ENCODE measurements at regions not wholly inside any gene's neighbourhood (a gene's known extent, or its start where the extent isn't known, plus 50 kb on each side); places are given as distances from the start of the nearest gene placed in this dataset.

DNA sequence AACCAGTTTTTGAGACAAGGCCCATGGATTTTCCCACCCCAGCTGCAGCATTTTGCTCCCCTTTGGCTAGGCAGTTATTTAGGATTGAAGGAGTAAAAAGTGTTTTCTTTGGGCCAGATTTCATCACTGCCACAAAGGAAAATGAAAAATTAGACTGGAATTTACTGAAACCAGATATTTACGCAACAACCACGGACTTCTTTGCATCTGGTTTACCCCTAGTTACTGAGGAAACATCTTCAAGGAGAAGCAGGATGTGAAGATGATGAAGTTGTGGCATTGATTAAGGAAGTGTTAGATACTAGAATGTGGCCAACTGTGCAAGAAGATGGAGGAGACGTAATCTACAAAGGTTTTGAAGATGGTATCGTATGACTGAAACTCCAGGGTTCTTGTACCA is 165.2 kb upstream of the MYRIP start:
- H3K4me1 ChIP-seq (ENCODE audit: control insufficient read depth in 1 of 2, insufficient read depth in 2 of 2, low read length in 2 of 2) = peaks cover 0 to 10% of the 10 kb centered on the region in 2 experiments; a peak in 3 of 4 replicates
- no peak overlapping the region for H3K27ac ChIP-seq (ENCODE audit: low read depth, low read length)
- ATAC-seq (no peak), DNase-seq (ENCODE audit: low read depth, low spot score) (no peak)
- H3K9me3 ChIP-seq (ENCODE audit: control insufficient read depth in 1 of 2, insufficient read depth in 1 of 2, low read depth in 1 of 2, low read length in 2 of 2) = no peaks in the 10 kb centered on the region
- ChIA-PET RAD21 (ENCODE audit: low non-redundant PET in 1 of 2, low total read pairs in 2 of 2, uncharacterized antibody in 2 of 2, unreplicated experiment in 2 of 2) (no interaction called here), POLR2A (no interaction called here), CTCF (no interaction called here)
- BruUV-seq (replicated peaks) = no TSS peak
- intact Hi-C loops (cut with micrococcal nuclease) = no loop called here
- H3K4me2 ChIP-seq (ENCODE audit: low read length) = no peak overlapping the region
- TF ChIP-seq, protein P1, sequence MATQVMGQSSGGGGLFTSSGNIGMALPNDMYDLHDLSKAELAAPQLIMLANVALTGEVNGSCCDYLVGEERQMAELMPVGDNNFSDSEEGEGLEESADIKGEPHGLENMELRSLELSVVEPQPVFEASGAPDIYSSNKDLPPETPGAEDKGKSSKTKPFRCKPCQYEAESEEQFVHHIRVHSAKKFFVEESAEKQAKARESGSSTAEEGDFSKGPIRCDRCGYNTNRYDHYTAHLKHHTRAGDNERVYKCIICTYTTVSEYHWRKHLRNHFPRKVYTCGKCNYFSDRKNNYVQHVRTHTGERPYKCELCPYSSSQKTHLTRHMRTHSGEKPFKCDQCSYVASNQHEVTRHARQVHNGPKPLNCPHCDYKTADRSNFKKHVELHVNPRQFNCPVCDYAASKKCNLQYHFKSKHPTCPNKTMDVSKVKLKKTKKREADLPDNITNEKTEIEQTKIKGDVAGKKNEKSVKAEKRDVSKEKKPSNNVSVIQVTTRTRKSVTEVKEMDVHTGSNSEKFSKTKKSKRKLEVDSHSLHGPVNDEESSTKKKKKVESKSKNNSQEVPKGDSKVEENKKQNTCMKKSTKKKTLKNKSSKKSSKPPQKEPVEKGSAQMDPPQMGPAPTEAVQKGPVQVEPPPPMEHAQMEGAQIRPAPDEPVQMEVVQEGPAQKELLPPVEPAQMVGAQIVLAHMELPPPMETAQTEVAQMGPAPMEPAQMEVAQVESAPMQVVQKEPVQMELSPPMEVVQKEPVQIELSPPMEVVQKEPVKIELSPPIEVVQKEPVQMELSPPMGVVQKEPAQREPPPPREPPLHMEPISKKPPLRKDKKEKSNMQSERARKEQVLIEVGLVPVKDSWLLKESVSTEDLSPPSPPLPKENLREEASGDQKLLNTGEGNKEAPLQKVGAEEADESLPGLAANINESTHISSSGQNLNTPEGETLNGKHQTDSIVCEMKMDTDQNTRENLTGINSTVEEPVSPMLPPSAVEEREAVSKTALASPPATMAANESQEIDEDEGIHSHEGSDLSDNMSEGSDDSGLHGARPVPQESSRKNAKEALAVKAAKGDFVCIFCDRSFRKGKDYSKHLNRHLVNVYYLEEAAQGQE (IDR thresholded peaks at IDR 0.05; ENCODE audit: low read depth) = no peak
- TF ChIP-seq POLR2A (IDR thresholded peaks at IDR 0.05; ENCODE audit: borderline replicate concordance, extremely low read depth, insufficient read depth, insufficient read length) = no peak
- TF ChIP-seq YY1 (IDR thresholded peaks at IDR 0.05; ENCODE audit: extremely low read depth, insufficient replicate concordance, low read depth, low read length) = no peak
- no peak for TF ChIP-seq SRF (IDR thresholded peaks at IDR 0.05; ENCODE audit: low read depth)
- TF ChIP-seq JUND (IDR thresholded peaks at IDR 0.05) = no peak
- TF ChIP-seq CEBPB (IDR thresholded peaks at IDR 0.05; ENCODE audit: low read depth) = no peak
- TF ChIP-seq TCF7L2 (IDR thresholded peaks at IDR 0.05; ENCODE audit: borderline replicate concordance, extremely low read depth, insufficient read depth, insufficient read length) = no peak
- TF ChIP-seq, protein P2, sequence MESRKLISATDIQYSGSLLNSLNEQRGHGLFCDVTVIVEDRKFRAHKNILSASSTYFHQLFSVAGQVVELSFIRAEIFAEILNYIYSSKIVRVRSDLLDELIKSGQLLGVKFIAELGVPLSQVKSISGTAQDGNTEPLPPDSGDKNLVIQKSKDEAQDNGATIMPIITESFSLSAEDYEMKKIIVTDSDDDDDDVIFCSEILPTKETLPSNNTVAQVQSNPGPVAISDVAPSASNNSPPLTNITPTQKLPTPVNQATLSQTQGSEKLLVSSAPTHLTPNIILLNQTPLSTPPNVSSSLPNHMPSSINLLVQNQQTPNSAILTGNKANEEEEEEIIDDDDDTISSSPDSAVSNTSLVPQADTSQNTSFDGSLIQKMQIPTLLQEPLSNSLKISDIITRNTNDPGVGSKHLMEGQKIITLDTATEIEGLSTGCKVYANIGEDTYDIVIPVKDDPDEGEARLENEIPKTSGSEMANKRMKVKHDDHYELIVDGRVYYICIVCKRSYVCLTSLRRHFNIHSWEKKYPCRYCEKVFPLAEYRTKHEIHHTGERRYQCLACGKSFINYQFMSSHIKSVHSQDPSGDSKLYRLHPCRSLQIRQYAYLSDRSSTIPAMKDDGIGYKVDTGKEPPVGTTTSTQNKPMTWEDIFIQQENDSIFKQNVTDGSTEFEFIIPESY (IDR thresholded peaks at IDR 0.05; ENCODE audit: extremely low read depth, insufficient replicate concordance, low read length) = no peak
- no peak for TF ChIP-seq EGR1 (IDR thresholded peaks at IDR 0.05; ENCODE audit: low read depth)
- TF ChIP-seq CBX3 (IDR thresholded peaks at IDR 0.05; ENCODE audit: low read depth) = no peak
- TF ChIP-seq, protein P3, sequence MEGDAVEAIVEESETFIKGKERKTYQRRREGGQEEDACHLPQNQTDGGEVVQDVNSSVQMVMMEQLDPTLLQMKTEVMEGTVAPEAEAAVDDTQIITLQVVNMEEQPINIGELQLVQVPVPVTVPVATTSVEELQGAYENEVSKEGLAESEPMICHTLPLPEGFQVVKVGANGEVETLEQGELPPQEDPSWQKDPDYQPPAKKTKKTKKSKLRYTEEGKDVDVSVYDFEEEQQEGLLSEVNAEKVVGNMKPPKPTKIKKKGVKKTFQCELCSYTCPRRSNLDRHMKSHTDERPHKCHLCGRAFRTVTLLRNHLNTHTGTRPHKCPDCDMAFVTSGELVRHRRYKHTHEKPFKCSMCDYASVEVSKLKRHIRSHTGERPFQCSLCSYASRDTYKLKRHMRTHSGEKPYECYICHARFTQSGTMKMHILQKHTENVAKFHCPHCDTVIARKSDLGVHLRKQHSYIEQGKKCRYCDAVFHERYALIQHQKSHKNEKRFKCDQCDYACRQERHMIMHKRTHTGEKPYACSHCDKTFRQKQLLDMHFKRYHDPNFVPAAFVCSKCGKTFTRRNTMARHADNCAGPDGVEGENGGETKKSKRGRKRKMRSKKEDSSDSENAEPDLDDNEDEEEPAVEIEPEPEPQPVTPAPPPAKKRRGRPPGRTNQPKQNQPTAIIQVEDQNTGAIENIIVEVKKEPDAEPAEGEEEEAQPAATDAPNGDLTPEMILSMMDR (IDR thresholded peaks at IDR 0.05 in 2 of 3, conservative IDR thresholded peaks at IDR 0.05 in 1 of 3; ENCODE audit: borderline replicate concordance in 1 of 3, insufficient read depth in 1 of 3, low read depth in 2 of 3, low read length in 2 of 3) = no peak
- TF ChIP-seq, protein P4, sequence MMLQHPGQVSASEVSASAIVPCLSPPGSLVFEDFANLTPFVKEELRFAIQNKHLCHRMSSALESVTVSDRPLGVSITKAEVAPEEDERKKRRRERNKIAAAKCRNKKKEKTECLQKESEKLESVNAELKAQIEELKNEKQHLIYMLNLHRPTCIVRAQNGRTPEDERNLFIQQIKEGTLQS (IDR thresholded peaks at IDR 0.05) = no peak
- TF ChIP-seq EZH2 (IDR thresholded peaks at IDR 0.05) = no peak
- no peak for TF ChIP-seq ZNF274 (IDR thresholded peaks at IDR 0.05; ENCODE audit: low read depth, low read length)
- no peak for TF ChIP-seq RAD21 (IDR thresholded peaks at IDR 0.05; ENCODE audit: low read depth)
- no peak for TF ChIP-seq SIN3A (IDR thresholded peaks at IDR 0.05; ENCODE audit: low read depth)
- H4K20me1 ChIP-seq (ENCODE audit: insufficient read depth) = no peaks in the 10 kb centered on the region
- H3K9ac ChIP-seq (ENCODE audit: low read length) = no peak overlapping the region
- no peaks in the 10 kb centered on the region for H3K79me2 ChIP-seq (ENCODE audit: insufficient read depth, low read length)
- no peak overlapping the region for H2AFZ ChIP-seq (ENCODE audit: low read depth, low read length, poor library complexity, severe bottlenecking)
- no peak overlapping the region for H3K4me3 ChIP-seq (replicated peaks in 1 of 2; ENCODE audit: low read depth in 1 of 2, low read length in 2 of 2)
- no peaks in the 10 kb centered on the region for H3K36me3 ChIP-seq (ENCODE audit: control insufficient read depth in 1 of 2, insufficient read depth in 2 of 2, low read length in 2 of 2)
- H3K9me2 ChIP-seq (ENCODE audit: insufficient read depth) = no peaks in the 10 kb centered on the region
- H3K27me3 ChIP-seq (ENCODE audit: insufficient read depth, low read length) = no peaks in the 10 kb centered on the region

Data from HCT116 (cell line).